Superior temporal gyrus (tissue), 1 donor: ENCODE measurements at regions not wholly inside any gene's neighbourhood (a gene's known extent, or its start where the extent isn't known, plus 50 kb on each side); places are given as distances from the start of the nearest gene placed in this dataset.

ENCODE experiments used
- DNase-seq: peaks from one replicate; pipeline ENCODE4 v3.0.0-alpha.2; 2016; ENCODE audit errors: extremely low spot score

- DNase-seq, result no peak
Measured at GRCh38 chr10:36173364-36173763, 531.3 kb upstream of the FZD8 start.

DNA sequence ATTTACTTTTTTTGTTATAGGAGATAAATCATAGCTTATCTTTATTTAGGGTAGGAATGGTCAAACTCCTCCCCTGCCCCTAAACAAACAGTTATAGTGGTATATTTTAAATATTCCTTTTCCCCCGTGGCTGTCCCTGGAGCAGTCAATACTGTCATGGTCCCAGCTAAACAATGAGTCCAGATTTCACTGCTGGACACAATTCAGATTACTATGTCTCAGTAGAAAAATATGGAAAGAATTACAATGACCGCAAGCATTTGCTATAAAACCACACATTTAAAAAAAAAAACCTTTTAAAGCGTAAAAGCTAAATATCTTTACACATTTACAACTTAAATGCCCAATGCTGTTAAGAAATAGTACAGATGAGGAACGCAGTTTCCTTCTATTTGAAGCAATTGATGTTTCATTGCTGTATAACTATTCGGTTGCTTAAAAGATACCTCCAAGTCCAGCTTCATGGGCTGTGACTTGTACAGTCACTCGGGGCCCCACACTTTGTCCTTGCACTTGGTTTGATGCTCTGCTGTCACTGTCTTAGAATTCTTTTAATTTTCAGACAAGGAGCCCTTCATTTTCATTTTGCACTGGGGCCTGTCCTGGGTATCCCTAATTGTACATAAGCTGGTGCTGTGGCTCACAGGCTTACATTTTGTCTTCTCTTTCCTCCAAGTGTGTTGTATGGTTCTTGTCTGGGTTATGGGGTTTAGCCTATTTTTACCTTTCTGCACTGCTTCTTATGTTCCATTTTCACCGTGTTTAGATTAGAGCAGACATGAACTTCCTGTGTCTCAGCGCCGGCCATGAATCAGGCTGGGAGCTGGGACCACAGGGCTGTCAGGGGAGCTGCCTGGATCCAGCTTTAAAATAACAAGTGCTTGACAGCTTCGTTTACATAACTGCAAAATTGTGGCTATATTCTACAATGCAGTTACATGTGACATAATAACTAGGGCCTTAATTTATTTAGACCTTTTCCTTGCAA is 530.2 kb upstream of the FZD8 start:
- no peak for DNase-seq

- DNase-seq, result no peak
Measured at GRCh38 chr10:36171556-36171952, 529.5 kb upstream of the FZD8 start.

DNA sequence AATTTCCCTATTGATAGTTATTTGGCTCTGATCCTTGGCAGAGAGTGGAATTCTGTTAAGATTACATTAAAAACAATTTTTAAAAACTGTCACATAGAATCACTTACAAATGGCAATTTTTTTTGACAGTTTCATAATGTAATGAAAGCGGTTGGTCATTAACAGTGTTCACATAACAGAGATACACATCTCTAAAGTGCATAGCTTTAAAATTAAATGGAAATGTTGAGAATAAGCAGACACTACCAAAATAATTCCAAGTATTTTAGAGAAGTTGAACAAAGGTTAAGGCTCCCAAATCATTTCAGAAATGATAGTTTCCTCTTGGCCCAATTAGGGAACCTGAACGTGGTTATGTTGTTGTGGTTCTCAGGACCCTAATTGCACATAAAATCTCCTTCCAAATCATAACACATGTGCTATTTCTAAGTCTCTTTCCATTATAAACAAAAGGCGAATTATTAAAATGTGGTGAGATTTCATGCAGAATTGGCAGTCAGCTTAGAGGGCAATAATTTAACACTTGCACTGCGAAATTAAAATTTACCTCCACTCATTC is 528.9 kb upstream of the FZD8 start:
- no peak for DNase-seq

DNA sequence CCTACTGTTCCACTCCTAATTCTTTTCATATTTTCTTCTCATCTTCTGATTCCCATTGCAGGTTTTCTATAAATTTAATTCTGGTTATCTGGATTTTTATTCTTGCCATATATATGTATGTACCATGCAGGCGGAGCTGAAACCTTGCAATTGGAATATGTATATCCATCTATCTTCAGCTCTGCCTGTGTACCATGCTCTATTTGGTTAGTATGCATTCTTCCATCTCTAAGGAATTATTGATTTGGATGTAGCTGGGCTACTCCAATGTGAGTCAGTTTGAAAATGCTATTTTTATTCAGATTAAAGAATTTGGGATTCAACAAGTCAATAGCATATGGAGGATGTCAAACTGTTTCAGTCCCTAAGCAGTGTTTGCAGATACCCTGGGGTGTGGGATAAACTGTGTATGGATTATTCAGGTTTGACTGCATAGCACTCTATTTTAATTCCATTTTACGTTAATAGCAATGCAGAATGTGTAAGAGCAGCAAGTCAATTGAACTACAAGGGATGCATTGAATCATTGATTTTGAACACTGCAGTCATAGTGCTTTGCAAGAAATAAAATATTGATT is 528.1 kb upstream of the FZD8 start:
- no peak for DNase-seq

DNA sequence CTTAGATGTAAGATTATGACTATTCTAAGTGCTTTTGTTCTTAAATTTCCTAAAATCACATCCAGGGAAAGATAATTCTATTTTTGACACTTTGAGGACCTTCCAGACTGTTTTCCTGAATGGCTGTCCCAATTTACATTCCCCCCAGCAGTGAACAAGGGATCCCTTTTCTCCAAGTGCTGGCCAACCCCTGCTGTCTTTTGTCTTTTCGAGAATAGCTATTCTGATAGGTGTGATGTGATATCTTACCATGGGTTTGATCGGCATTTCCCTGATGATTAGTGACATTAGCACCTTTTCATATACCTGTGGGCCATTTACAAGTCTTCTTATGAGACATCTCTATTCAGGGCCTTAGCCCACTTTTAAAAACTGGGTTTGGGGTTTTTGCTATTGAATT is 526.7 kb upstream of the FZD8 start:
- no peak for DNase-seq

- no peak for DNase-seq
Measured at GRCh38 chr10:36164556-36165504, 522.7 kb upstream of the FZD8 start.

GRCh38 chr10:36163827-36164226 is 521.7 kb upstream of the FZD8 start:
- no peak for DNase-seq

DNA sequence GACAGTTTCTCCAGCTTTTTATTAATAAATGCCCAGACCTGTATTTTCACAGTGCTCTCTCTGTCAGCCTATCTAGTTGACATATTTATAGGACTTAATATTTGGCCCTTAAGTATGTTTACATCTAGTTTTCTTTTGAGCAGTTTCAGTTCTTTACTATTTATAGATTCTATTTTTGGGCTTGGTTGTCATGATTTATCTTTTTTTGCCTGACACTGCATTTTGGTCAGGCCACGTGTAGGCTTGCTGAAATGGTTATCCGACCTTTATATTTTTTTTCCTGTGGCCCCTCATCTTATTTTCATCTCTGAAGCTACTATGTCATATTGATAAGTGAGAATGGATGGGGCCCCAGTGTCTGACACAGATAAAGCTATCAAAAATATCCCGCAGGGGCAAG is 515.4 kb upstream of the FZD8 start:
- no peak for DNase-seq

DNA sequence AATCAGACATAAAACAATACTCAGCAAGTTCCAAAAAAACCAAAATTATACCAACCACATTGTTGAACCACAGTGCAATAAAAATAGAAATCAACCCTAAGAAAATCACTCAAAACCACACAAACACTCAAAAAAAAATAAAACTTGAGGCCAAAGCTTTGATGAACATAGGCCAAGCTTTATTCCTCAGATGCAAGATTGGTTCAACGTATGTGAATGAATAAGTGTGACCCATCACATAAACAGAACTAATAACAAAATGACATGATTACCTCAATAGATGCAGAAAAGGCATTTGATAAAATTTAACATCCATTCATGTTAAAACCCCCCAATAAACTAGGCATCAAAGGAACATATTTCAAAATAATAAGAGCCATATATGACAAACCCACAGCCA is 506.1 kb upstream of the FZD8 start:
- DNase-seq, result no peak

DNA sequence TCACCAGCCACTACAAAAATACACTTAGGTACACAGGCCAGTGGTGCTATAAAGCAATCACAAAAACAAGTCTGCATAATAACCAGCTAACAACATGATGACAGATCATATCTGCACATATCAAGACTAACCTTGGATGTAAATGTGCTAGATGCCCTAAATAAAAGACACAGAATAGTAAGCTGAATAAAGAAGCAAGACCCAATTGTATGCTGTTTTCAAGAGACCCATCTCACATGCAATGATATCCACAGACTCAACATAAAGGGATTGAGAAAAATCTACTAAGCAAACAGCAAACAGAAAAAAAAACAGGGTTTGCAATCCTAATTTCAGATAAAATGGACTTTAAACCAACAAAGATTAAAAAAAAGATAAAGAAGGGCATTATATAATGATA is 505.4 kb upstream of the FZD8 start:
- no peak for DNase-seq

DNA sequence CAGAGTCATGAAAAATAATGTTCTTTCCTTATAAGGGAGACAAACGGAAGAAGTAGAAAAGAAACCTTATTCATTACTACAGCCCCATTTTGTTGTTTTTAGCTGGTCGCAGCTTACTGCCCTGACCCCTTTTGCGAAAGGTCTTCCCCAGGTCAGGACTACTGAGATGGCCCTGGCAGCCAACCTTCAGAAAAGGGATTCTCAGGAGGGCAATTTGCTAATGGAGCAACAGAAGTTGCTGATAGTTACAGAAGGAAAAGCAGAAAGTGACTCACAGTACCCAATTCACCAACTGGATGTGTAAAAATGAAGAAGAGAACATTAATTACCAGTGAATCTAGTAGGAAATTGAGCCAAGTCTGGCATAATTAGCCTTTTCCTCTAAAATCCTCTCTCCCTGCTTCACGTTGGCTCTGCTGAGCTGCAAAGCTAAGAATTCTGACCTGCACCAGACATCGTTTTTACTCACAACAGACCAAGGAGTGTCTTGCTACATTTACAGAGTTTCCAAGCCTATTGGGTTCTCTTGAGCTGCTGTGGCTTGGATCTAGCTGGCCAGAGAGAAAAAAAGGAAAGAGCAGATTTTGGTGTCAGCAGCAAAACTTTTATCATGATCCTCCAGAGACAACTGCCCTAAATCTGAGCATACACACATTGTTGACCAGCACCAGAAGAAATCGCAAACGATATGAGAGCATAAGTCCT is 499.9 kb upstream of the FZD8 start:
- DNase-seq, result no peak

DNA sequence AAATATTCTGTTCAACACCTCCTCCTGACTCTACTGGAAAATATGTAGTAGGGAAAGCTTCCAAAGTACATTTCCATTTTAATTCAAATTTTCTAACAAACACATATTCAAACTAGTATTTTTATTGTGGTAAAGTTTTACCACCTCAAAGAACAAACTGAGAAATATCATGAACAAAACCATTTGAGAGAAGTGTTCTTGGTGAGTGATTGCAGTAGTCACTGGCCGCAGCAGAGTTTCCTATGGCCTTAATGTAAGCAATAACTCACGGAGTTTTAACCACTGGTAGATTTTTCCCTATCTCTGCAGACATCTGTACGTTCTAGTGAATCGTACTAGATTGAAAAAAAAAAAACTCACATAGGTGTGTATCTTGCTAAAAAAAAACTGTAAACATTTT is 487.0 kb upstream of the FZD8 start:
- DNase-seq, result no peak

DNA sequence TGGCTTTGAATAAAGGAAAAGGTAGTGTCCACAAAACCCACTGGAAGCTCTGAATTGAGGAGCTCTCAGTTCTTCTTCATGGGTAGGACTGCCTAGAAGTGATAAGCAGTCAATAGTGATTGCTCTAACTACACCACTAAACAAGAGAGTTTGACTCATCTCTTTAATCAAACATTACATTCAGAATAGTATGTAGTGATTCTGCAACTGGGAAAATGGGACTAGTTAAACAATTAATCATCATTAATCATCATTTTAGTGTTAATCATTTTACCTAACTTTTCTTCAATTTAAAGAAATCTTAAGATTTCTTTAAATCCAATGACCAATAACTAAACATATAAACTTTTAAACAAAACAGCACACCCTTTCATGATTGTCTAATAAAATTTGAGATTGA is 484.0 kb upstream of the FZD8 start:
- DNase-seq, result no peak

GRCh38 chr10:36119455-36119854 is 477.4 kb upstream of the FZD8 start:
- DNase-seq, result no peak

GRCh38 chr10:36118314-36118713 is 476.2 kb upstream of the FZD8 start:
- no peak for DNase-seq

DNA sequence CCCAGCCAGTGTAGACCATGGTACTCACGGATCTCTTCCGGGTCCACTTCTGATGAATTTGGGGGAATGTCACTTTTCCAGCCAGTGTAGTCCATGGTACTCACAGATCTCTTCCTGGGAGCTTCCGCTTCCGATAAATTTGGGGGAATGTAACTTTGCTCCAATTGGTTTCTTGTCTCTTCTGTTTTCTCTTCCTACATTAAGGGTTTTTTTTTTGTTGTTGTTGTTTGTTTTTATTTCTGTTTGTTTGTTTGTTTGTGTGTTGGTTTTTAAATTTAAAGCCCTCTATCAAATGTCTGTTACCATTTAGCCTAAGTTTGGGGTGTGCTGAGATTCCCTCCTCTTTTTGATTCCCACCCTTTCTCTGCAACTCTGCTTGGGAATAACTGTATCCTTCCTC is 475.8 kb upstream of the FZD8 start:
- DNase-seq, result no peak

DNA sequence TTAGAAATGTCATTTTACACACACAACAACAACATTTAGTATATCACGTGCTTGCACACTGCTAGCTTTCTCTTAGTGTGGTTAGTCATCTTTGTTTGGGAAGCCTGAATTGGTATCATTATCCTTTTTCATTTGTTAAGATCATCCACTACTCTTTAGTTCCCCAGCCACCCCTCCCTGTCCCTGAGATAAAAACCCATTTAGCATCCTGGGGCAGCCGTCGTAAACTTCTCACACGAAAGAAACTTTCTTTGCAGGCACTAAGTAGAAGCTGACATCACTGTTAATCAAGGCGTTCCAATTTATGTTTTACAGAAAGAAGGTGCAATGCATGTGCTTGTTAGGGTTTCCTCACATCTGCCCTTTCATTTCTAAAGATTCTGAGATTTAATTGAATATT is 475.1 kb upstream of the FZD8 start:
- DNase-seq, result no peak

- no peak for DNase-seq
Measured at GRCh38 chr10:36116731-36117130, 474.6 kb upstream of the FZD8 start.

DNA sequence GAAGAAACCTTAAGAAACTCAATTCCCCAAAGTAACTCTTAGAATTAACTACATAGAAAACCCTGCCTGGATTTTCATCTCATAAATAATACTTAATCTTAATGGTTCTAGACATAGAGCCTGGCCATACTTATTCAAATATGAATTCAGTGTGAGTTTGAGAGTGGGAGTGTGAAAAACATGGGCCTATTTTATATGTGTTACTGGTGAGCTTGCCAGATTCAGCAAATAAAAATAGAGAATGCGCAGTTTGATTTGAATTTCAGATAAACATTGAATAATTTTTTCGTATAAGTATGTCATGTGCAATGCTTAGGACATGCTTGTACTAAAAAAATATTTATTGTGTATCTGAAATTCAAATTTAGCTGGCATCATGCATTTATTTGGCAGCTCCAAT is 473.9 kb upstream of the FZD8 start:
- no peak for DNase-seq

DNA sequence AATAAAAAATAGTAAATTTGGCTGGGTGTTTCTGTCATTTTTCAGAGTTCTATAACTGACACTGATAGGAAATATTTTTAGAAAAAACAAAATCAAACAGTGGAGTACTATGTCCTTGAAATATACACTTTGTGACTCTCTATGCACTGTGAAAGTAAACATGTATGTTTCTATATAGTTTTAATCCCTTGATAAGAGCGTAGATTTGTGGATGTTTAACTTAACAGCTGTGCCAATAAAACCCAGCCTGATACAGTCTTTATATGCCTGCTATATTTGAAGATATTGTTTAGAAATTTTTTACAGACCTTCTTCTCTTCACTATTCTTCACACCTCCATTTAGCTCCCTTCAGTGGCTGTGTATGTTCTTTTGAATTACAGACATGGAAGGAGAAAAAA is 473.3 kb upstream of the FZD8 start:
- DNase-seq, result no peak
